H9 (cell line): ENCODE measurements at regions not wholly inside any gene's neighbourhood (a gene's known extent, or its start where the extent isn't known, plus 50 kb on each side); places are given as distances from the start of the nearest gene placed in this dataset.
A peak's percentile ranks its signal among the peaks of the same experiment; 100 is the strongest.

ENCODE experiments used
- DNase-seq: peaks from one replicate; pipeline ENCODE4 v3.0.0-alpha.2; 2017
- H2AFZ ChIP-seq: one replicate; pipeline ENCODE4 v1.6.1; 2013; ENCODE audit warnings: mild to moderate bottlenecking, low read length, control low read depth, moderate library complexity
- H2AK5ac ChIP-seq: 2 replicates; pipeline ENCODE4 v1.6.1; 2013; ENCODE audit warnings: low read length, control low read depth, mixed read lengths; ENCODE audit not compliant: insufficient read length
- H2BK120ac ChIP-seq: one replicate; pipeline ENCODE4 v1.6.1; 2013; ENCODE audit warnings: low read depth, mild to moderate bottlenecking, low read length, control low read depth, inconsistent platforms; ENCODE audit not compliant: poor library complexity, severe bottlenecking
- H2BK12ac ChIP-seq: 2 replicates; pipeline ENCODE4 v1.6.1; 2013; ENCODE audit warnings: low read length, control low read depth, mixed read lengths, low read depth; ENCODE audit not compliant: insufficient read length
- H2BK15ac ChIP-seq: 2 replicates; pipeline ENCODE4 v1.6.1; 2013; ENCODE audit warnings: low read depth, low read length, control low read depth
- H2BK20ac ChIP-seq: one replicate; pipeline ENCODE4 v1.6.1; 2013; ENCODE audit warnings: low read depth, mild to moderate bottlenecking, low read length, control low read depth, inconsistent platforms; ENCODE audit not compliant: poor library complexity, severe bottlenecking
- H2BK5ac ChIP-seq: 2 replicates; pipeline ENCODE4 v1.6.1; 2013; ENCODE audit warnings: low read length, control low read depth, mixed read lengths; ENCODE audit not compliant: insufficient read length
- H3K14ac ChIP-seq: 2 replicates; pipeline ENCODE4 v1.6.1; 2013; ENCODE audit warnings: low read length, control low read depth; ENCODE audit not compliant: insufficient read depth
- H3K18ac ChIP-seq: 2 replicates; pipeline ENCODE4 v1.6.1; 2013; ENCODE audit warnings: low read depth, mild to moderate bottlenecking, mixed read lengths, low read length, control low read depth; ENCODE audit not compliant: insufficient read length
- H3K23ac ChIP-seq: 2 replicates; pipeline ENCODE4 v1.6.1; 2013; ENCODE audit warnings: low read length, control low read depth, mixed read lengths, low read depth; ENCODE audit not compliant: insufficient read length
- H3K23me2 ChIP-seq: 2 replicates; pipeline ENCODE4 v1.6.1; 2013; ENCODE audit warnings: low read depth, mild to moderate bottlenecking, mixed read lengths, low read length, control low read depth; ENCODE audit not compliant: insufficient read length, poor library complexity, severe bottlenecking
- H3K27ac ChIP-seq: 2 replicates; pipeline ENCODE4 v1.5.1; 2013; ENCODE audit warnings: low read length, control low read depth, mixed read lengths, low read depth; ENCODE audit not compliant: insufficient read length
- H3K27me3 ChIP-seq: 2 replicates; pipeline ENCODE4 v1.6.1; 2013; ENCODE audit warnings: low read length, control low read depth, inconsistent platforms; ENCODE audit not compliant: insufficient read depth
- H3K4ac ChIP-seq: 2 replicates; pipeline ENCODE4 v1.6.1; 2013; ENCODE audit warnings: low read depth, mild to moderate bottlenecking, control low read depth, inconsistent platforms, low read length, moderate library complexity
- H3K4me1 ChIP-seq: 2 replicates; pipeline ENCODE4 v1.6.1; 2013; ENCODE audit warnings: low read length, control low read depth, inconsistent platforms; ENCODE audit not compliant: insufficient read depth
- H3K4me2 ChIP-seq: 2 replicates; pipeline ENCODE4 v1.6.1; 2013; ENCODE audit warnings: low read length, control low read depth, mixed read lengths; ENCODE audit not compliant: insufficient read length, insufficient read depth
- H3K56ac ChIP-seq: 2 replicates; pipeline ENCODE4 v1.6.1; 2013; ENCODE audit warnings: low read depth, mild to moderate bottlenecking, mixed read lengths, low read length, control low read depth; ENCODE audit not compliant: insufficient read length
- H3K79me1 ChIP-seq: 2 replicates; pipeline ENCODE4 v1.6.1; 2013; ENCODE audit warnings: low read depth, mild to moderate bottlenecking, moderate library complexity, low read length, control low read depth, inconsistent platforms; ENCODE audit not compliant: insufficient read depth, poor library complexity, severe bottlenecking
- H3K79me2 ChIP-seq: 2 replicates; pipeline ENCODE4 v1.6.1; 2013; ENCODE audit warnings: low read length, control low read depth, inconsistent platforms; ENCODE audit not compliant: insufficient read depth
- H3K9ac ChIP-seq: 2 replicates; pipeline ENCODE4 v1.6.1; 2013; ENCODE audit warnings: low read length, control low read depth, mixed read lengths; ENCODE audit not compliant: insufficient read length; ENCODE audit errors: extremely low read depth
- H3K9me3 ChIP-seq: one replicate; pipeline ENCODE4 v1.6.1; 2013; ENCODE audit warnings: low read depth, low read length, inconsistent platforms; ENCODE audit not compliant: control insufficient read depth
- H3T11ph ChIP-seq: one replicate; pipeline ENCODE4 v1.6.1; 2013; ENCODE audit warnings: mild to moderate bottlenecking, low read length, control low read depth, inconsistent platforms
- H4K20me1 ChIP-seq: one replicate; pipeline ENCODE4 v1.6.1; 2013; ENCODE audit not compliant: control insufficient read depth, insufficient read length, insufficient read depth
- H4K5ac ChIP-seq: 2 replicates; pipeline ENCODE4 v1.6.1; 2013; ENCODE audit warnings: low read depth, mild to moderate bottlenecking, mixed read lengths, low read length, control low read depth; ENCODE audit not compliant: insufficient read length
- H4K8ac ChIP-seq: replicated peaks from 2 replicates; pipeline ENCODE4 v1.6.1; 2013; ENCODE audit warnings: low read length, control low read depth, mixed read lengths, low read depth; ENCODE audit not compliant: insufficient read length
- H4K91ac ChIP-seq: 2 replicates; pipeline ENCODE4 v1.6.1; 2013; ENCODE audit warnings: low read depth, mild to moderate bottlenecking, moderate library complexity, mixed read lengths, low read length, control low read depth; ENCODE audit not compliant: insufficient read length
- H3K27ac Mint-ChIP-seq, 3 experiments: 2 replicates in 2 of 3; 3 replicates in 1 of 3; pipeline ENCODE4 v1.8.0; 2020 to 2021; ENCODE audit warnings: mixed read lengths in 3 of 3, mild to moderate bottlenecking in 1 of 3, moderate library complexity in 1 of 3
- H3K27me3 Mint-ChIP-seq: 2 replicates; pipeline ENCODE4 v1.8.0; 2021; ENCODE audit warnings: low read depth, mild to moderate bottlenecking, moderate library complexity, mixed read lengths
- H3K36me3 Mint-ChIP-seq, 3 experiments: 2 replicates in 2 of 3; 3 replicates in 1 of 3; pipeline ENCODE4 v1.8.0; 2020 to 2021; ENCODE audit warnings: low read depth in 3 of 3, mixed read lengths in 3 of 3; ENCODE audit not compliant: insufficient read depth in 1 of 3
- H3K4me1 Mint-ChIP-seq, 2 experiments: 2 replicates each; pipeline ENCODE4 v1.8.0; 2020; ENCODE audit warnings: mixed read lengths in 2 of 2
- H3K4me3 Mint-ChIP-seq, 2 experiments: 2 replicates in 1 of 2; 3 replicates in 1 of 2; pipeline ENCODE4 v1.8.0; 2020 to 2021; ENCODE audit warnings: mild to moderate bottlenecking in 2 of 2, mixed read lengths in 2 of 2, moderate library complexity in 1 of 2
- H3K9me3 Mint-ChIP-seq, 2 experiments: 2 replicates in 1 of 2; 3 replicates in 1 of 2; pipeline ENCODE4 v1.8.0; 2020; ENCODE audit warnings: mild to moderate bottlenecking in 2 of 2, mixed read lengths in 2 of 2, moderate library complexity in 1 of 2
- TF ChIP-seq, protein P1 (sequence below): fragments of 200-600 bp; sonication (generic); conservative IDR thresholded peaks from 3 replicates; pipeline ENCODE4 v1.8.0; 2021; ENCODE audit warnings: antibody characterized with exemption, mild to moderate bottlenecking

DNA sequence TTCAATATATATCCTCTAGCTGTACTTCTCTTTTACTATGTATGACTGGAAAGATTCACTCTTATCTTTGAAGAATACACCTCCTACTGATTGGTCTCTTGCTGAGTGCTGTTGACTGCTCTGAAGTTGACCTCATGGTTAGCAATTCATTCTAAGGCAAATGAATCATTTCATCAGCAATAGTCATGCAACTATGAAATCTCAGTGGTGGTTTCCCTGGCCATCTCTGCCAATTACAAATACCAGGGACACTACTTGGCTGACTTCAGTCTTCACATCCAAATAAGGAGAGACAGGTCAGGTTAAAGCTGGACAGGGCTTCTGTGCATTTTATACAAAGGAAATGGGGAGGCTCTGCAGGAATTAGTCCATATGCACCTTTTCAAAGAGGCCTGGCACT lies 333.5 kb upstream of the ACTBL2 start:
- no peak overlapping the region for H3K4me3 Mint-ChIP-seq
- peak; percentile 26 for DNase-seq
- TF ChIP-seq, protein P1, sequence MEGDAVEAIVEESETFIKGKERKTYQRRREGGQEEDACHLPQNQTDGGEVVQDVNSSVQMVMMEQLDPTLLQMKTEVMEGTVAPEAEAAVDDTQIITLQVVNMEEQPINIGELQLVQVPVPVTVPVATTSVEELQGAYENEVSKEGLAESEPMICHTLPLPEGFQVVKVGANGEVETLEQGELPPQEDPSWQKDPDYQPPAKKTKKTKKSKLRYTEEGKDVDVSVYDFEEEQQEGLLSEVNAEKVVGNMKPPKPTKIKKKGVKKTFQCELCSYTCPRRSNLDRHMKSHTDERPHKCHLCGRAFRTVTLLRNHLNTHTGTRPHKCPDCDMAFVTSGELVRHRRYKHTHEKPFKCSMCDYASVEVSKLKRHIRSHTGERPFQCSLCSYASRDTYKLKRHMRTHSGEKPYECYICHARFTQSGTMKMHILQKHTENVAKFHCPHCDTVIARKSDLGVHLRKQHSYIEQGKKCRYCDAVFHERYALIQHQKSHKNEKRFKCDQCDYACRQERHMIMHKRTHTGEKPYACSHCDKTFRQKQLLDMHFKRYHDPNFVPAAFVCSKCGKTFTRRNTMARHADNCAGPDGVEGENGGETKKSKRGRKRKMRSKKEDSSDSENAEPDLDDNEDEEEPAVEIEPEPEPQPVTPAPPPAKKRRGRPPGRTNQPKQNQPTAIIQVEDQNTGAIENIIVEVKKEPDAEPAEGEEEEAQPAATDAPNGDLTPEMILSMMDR: no peak
- Histone ChIP-seq H2BK15ac (no peak overlapping the region), H3K4ac (no peak overlapping the region), H3K18ac (no peak overlapping the region), H2BK12ac (no peak overlapping the region), H3K27me3 (no peaks in the 10 kb centered on the region), H2AFZ (no peak overlapping the region), H4K20me1 (no peaks in the 10 kb centered on the region), H3K56ac (no peak overlapping the region), H2AK5ac (no peak overlapping the region), H3K23me2 (no peaks in the 10 kb centered on the region), H3K4me2 (no peak overlapping the region), H2BK20ac (no peak overlapping the region), H4K8ac (no peak overlapping the region), H3K9me3 (no peaks in the 10 kb centered on the region), H3K14ac (no peak overlapping the region), H3K79me1 (no peaks in the 10 kb centered on the region), H3K9ac (no peak overlapping the region), H4K91ac (no peak overlapping the region), H3K4me1 (no peaks in the 10 kb centered on the region; the same call in 1 of the 2 replicates), H2BK120ac (no peak overlapping the region), H2BK5ac (no peak overlapping the region), H3K27ac (no peak overlapping the region), H3K79me2 (no peaks in the 10 kb centered on the region), H3T11ph (no peak overlapping the region), H3K23ac (no peak overlapping the region), H4K5ac (no peak overlapping the region)
- peaks cover 0 to 4% (median 3%) of the 10 kb centered on the region in 3 experiments; a peak in 2 of 7 replicates for H3K36me3 Mint-ChIP-seq
- H3K27me3 Mint-ChIP-seq: no peaks in the 10 kb centered on the region
- H3K27ac Mint-ChIP-seq: no peak overlapping the region
- H3K4me1 Mint-ChIP-seq: peaks cover 10 to 14% of the 10 kb centered on the region in 2 experiments
- H3K9me3 Mint-ChIP-seq: peaks cover 5 to 6% of the 10 kb centered on the region in 2 experiments; a peak in 4 of 5 replicates
